NB4 (cell line): ENCODE measurements at regions not wholly inside any gene's neighbourhood (a gene's known extent, or its start where the extent isn't known, plus 50 kb on each side); places are given as distances from the start of the nearest gene placed in this dataset.

Experiments
- POLR2A ChIP-seq: IDR thresholded peaks from 2 replicates; pipeline ENCODE4 v1.6.1; 2011; ENCODE audit warnings: mild to moderate bottlenecking; ENCODE audit not compliant: insufficient read length; ENCODE audit errors: extremely low read depth
- TF ChIP-seq, protein P1 (sequence below): IDR thresholded peaks from one replicate; pipeline ENCODE4 v1.5.1; 2012; ENCODE audit warnings: low read depth, low read length
- TF ChIP-seq, protein P2 (sequence below): IDR thresholded peaks from 2 replicates; pipeline ENCODE4 v1.6.1; 2011; ENCODE audit warnings: low read depth, low read length

DNA sequence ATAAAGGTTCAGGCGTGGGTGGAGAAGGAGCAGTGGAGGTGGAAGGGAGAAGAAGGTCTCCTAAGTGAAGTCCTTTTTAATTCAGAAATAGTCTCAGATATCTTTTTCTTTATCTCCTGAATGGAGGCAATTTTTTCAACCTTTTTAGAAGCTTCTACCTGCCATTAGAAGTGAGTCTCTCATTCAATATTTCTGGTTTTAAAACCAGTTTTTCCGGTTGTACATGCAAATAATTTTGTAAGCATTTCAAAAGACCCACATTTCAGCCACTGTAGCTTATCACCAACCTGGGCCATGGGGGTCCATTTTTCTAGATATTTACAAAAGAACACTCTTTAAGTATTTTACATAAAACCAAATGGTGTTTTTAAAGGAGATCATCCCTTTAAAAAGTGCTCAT, 1280.2 kb downstream of the NCAM2 start:
- TF ChIP-seq, protein P1, sequence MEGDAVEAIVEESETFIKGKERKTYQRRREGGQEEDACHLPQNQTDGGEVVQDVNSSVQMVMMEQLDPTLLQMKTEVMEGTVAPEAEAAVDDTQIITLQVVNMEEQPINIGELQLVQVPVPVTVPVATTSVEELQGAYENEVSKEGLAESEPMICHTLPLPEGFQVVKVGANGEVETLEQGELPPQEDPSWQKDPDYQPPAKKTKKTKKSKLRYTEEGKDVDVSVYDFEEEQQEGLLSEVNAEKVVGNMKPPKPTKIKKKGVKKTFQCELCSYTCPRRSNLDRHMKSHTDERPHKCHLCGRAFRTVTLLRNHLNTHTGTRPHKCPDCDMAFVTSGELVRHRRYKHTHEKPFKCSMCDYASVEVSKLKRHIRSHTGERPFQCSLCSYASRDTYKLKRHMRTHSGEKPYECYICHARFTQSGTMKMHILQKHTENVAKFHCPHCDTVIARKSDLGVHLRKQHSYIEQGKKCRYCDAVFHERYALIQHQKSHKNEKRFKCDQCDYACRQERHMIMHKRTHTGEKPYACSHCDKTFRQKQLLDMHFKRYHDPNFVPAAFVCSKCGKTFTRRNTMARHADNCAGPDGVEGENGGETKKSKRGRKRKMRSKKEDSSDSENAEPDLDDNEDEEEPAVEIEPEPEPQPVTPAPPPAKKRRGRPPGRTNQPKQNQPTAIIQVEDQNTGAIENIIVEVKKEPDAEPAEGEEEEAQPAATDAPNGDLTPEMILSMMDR = no peak
- TF ChIP-seq POLR2A = no peak
- TF ChIP-seq, protein P2, sequence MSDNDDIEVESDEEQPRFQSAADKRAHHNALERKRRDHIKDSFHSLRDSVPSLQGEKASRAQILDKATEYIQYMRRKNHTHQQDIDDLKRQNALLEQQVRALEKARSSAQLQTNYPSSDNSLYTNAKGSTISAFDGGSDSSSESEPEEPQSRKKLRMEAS = no peak
